KBM-7 (cell line): ENCODE measurements at regions not wholly inside any gene's neighbourhood (a gene's known extent, or its start where the extent isn't known, plus 50 kb on each side); places are given as distances from the start of the nearest gene placed in this dataset.

ENCODE experiments used
- DNase-seq: peaks from one replicate; pipeline ENCODE4 v3.0.0-alpha.2; 2015
- in situ Hi-C: fragments of 300-500 bp; cut with MboI; formaldehyde crosslinking; loops from 2 replicates; pipeline ENCODE4 v1.14.3; 2020; ENCODE audit warnings: low sequenced_read_pairs, low pct_unique_long_range_greater_than_20kb, mixed read lengths

DNA sequence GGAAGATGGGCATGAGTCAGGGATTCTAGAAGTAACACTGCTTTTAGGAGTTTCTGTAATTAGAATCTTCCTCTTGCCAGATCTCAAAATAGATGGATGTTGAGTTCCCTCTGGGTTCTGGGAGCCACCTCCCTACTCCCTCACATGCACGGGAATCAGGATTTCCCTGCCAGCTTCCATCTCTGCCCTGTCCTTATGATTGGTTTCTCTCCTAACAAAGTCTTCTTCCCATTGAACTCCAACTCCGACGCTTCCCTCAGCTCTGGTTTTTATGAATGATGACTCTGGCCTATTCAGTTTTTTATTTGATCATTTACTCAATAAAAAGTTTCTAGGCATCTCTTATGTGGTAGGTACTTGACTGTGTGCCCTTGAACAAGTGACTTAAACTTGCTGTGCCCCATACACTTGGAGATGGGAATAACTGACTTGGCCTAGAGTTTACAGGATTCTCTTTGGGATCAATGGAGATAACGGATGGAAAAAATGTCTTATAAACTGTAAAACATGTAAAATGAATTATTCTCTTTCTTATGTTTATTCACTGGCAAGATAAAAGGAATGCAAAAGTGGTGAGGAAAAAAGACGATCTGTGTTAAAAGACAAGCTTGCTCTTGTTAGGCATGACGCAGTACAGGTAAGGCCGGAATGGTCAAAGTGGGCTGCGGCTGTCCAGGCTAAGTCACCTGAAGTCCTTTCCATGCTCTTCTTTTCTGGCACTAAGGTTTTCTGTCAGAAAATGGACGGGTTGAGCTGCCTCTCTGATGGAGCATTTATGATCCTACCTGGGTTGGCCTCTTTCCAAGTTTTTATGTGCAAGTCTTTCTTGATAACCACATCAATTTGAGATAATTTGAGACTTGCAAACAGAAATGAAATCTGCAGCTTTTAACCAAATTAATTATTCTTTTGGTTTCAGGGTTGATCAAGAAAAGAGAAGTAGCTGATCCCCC lies 199.6 kb downstream of the MYCN start:
- in situ Hi-C loops = no loop called here
- DNase-seq = no peak

DNA sequence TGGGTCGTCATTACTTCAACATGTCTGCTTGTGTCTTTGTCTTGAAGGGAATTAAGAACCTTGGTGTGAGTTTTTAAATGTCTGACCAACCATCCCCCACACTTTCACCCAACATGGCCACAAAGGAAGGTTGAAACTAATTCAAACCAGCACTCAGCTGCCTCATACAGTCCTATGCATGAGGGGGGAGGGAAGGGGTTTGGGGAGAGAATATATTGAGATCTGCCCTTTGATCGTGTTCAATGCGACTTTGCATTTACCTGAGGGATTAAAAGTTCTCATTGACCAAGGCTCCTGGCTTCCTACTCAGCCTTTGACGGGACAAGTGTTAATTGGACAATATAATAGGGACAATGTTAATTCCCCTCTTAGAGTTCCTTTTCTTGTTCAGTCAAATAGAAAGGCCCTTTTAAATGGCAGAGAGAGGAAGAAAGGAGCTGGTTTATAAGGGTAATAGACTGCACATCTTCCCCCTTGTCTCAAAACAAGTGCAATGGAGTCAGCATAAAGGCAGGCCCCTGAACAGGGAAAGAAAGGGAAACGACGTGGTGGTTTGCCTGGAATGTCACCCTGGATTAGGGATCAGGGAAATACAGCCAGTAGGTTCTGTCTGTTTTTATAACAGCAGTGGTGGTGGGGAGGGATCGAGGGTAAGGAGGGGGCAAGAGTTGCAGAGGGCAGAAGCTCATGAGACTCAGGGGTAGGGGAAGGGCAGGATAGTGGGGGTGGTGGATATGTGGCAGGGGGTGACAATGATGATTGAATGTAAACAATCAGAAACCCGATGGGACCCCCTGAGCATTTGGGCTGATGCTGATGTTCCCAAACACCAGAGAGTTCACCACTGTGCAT lies 198.7 kb downstream of the MYCN start:
- DNase-seq = no peak
- in situ Hi-C loops = no loop called here

DNA sequence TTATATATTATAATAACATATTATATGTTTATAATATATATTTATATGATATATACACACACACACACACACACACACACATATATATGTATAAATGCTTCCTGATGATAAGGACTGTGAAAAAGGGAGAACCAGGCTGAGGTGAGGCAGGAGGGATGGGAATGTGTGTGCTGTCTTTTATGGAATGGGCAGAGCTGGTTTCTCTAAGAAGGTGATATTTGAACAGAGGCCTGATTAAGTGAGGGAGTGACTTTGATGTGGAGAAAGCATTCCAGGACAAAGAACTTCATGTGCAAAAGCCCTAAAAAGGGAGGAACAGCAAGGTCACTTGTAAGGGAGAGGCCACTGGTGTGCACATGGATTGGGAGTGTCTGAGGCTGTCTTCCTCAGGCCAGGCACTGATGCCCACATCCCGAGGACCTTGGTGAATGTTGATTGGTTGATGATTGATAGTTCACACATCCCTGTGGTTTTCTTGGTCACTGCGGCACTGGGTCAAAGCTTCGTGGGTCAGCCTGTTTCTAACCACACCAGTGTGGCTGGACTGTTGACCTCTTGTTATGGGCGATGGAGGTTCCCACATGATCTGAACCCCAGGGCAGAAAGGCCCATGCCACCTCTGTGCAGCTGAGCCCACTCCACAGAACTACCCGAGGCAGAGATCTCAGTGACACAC lies 196.9 kb downstream of the MYCN start:
- DNase-seq = no peak
- in situ Hi-C loops = no loop called here

DNA sequence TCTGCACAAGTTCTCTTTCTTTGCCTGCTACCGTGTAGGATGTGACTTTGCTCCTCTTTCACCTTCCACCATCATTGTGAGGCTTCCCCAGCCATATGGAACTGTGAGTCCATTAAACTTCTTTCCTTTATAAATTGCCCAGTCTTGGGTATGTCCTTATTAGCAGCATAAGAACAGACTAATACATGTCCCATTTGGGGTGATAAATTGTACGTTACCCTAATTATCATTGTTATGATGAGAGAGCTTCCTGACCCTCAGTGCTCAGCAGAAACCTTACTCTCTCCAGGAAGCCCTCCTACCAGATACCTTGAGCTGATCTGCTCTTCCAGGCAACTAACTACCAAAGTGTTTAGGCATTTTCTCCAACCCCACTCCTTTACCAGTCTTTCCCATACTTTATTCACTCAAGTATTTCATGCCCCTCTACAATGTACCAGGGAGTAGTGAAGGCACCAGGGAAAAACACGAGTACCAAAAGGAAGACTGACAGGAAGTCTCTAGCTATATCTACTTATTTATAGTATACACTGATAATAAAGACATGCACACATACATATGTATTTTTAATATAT lies 196.2 kb downstream of the MYCN start:
- in situ Hi-C loops = no loop called here
- DNase-seq = no peak

DNA sequence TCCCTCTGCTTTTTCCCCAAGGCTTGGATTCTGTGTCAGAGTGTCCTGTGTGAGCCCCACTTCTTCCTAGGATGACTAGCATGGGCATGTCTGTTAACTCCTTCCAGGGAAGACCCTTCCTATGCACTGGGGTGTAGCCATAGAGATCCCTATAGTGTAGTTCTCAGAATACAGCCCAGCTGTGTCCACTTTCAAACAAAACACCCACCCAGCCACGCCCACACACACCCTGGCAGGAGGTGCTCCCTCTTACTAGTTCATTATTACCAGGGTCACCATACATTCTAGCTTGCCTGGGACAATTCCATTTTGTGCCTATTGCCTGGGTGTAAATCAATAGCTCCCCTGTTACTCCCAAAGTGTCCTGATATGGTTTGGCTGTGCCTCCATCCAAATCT lies 195.6 kb downstream of the MYCN start:
- DNase-seq = no peak
- in situ Hi-C loops = no loop called here

DNA sequence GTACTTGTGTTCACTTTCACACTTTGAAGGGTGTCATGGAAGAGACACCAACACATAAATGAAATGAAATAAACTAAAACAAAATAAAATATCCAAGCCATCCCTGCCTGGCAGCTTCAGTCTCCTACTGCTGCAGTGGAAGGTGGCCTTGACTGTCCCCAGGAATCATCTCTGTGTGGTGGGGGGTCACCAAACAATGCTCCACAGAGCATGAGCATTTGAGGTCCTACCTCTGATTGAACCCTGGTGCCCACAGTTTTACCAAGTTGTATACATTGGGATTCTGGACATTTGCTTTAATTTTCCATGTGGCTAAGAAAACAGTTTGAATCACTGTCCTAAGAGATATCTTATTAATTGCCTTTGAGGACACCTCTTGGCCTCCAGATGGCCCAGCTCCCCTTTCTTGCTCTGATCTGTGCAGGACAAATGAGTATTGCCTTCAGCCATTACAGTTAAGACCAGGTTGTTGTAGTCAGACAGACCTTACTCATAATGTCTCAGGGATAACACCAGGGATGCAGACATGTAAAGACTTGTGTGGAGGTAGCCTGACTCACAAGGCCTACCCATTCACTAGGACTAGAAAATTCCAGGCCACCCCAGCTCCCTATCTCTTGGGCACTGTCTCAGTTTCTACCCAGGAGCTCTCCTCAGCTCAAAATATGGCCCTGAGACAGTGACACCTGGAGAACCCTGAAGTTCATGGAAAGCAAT lies 195.0 kb downstream of the MYCN start:
- in situ Hi-C loops = no loop called here
- no peak for DNase-seq

DNA sequence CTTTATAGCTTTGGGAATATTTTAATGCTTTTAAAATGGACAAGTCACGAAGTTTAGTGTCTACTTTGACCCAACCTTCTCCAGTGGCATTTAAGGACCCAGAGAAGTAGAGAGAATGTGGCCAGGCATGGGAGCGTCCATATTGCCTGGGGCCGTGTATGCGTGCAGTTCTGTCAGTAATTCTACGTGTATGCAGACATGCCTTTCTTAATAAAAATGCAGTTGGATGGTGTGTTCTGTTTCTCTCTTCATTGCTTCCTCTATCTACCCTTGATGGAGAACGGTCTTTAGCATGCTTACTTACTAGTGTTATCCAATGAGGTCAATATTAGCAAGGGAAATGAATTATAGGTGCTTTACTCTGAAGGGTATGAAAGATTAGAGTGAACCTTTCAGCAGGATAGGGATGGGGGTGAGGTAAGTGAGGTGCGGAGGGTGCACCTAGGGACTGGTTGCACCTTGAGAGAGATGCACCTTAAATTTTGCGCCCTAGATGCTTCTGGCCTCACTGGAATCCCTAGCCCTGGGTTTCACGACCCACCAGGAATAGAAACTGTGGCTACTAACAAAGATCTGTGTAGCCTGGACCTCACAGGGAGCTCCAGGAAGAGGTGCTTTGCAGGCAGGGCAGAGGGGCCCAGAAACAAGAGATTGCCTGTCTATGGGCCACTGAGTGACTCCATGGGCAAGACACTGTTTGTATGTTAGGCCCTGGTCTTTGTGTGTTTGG lies 194.3 kb downstream of the MYCN start:
- no peak for DNase-seq
- in situ Hi-C loops = no loop called here

DNA sequence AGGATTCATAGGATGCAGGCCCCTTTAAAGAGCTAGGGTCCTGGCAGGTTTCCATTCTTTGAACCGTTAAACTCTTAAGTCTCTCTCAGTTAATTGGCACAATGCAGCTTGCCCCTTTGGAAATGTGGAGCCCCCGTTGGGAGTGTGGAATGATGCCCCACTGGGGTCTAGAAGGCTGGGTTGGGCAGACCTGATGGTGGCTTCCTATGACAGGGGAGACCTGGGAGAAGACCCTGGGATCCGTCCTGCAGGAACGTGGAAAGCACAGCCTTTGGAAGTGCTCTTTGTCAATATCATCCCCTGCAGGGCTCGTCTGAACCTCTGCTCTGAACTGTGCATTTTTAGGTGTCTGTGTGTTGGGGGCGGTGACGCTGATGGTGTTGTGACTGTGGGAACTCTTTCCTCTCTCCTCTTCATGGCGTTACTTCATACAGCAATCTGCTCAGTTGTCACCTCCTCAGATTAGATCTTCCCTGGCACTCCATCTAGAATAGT lies 190.6 kb downstream of the MYCN start:
- in situ Hi-C loops = no loop called here

DNA sequence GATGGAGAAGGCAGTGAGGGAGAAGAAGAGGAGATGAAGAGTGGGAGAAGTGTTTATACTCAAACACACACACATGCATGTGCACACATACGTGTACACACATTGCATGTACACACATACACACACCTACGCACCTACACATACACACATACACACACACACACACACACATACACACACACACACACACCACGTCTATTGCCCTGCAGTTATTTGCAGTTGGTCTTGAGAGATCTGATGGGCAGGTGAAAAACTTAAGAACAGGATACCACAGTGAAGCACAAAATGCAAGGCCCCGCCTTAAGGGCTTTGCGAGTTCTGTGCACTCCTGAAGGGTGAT lies 190.2 kb downstream of the MYCN start:
- DNase-seq = no peak
- in situ Hi-C loops = no loop called here

More for the DNA sequence above, 190.6 kb downstream of the MYCN start:
- DNase-seq = no peak

DNA sequence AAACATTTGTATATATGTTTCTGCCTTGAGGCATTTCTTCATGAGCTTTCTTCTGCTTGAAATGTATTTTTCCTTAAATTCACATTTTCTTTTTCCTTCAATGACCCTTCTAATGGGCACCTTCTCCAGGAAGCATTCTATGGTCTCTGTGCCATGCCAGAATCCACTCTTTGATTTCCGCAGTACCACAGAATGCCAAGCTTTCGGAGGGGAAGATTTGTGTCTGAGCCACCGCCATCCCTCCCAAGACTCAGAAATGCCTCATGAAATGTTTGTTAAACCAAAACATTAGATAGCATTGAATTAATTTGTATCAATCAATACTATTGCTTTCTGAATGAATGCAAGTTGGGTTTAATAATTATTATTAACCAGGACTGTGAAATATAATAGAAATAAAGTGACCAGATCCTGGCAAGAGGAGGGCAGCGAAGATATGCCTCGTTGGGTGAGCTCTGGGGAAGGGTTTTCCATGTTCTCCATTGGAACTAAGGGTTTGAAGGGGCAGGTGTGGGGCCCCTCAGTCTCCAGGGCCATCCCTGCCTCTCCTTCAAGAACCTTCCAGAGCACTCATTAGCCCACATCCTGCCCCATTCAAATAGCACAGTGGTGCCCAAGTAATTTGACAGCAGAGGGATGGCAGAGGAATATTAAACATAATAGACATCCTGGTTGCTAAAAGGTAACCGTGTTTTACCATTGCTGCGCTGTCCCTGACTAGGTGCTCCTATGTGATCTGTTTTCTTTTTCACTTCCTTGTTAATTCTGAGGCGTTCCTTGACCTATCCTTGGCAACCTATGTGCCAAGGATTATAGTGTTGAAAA lies 189.6 kb downstream of the MYCN start:
- in situ Hi-C loops = no loop called here

DNA sequence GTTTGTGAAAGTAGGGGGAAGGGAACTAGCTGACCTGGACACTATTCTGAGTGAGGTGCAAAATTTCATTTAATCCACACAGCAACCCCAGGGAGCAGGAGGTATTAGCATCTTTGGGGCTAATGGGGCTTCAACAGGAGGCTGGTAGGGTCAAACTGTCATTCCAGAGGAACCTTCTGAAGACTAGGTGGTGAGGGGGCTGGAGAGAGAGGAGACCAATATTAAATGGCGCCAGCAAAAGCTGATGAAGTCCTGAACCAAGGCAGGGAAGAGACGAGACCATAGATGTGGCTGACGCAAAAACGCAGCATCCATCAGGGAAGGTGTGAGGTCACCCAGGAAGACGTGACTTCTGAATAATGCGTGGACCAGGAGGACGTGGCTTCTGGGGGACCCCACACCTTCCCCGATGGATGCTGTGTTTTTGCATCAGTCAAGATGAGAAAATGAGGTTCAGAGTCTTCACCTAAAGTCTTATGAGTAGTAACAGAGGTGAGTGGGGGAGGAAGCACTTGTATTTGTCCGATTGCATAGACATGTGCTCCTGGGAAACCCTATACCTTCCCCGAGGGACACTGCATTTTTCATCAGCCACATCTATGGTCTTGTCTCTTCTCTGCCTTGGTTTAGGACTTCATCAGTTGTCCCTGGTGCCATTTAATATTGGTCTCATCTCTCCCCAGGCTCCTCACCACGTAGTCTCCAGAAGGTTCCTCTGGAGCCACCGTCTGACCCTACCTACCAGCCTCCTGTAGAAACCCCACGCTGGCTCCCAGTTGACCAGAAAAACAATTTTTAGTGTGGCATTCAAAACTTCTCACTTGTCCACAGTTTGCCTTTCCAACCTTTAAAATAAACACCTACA lies 188.6 kb downstream of the MYCN start:
- DNase-seq = no peak
- in situ Hi-C loops = no loop called here

More for the DNA sequence above, 189.6 kb downstream of the MYCN start:
- no peak for DNase-seq

DNA sequence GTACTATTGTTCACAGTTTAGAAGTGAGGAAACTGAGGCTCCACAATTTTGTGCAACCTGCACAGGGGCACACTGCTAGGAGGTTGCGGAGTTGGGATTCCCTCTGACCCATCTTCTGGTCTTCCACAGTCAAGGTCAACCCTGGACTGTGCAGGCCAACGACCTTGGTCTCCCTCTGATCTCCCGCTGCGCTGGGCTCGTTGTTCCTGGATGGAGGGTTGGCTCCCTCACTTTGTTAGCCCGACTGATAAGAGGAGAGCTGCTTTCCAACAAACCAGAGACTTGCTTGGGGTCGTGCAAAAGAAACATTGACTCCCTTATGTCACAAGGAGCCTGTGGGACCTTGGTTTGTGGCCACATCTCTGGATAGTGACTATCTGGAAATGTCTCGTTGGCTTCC lies 187.6 kb downstream of the MYCN start:
- no peak for DNase-seq
- in situ Hi-C loops = no loop called here

DNA sequence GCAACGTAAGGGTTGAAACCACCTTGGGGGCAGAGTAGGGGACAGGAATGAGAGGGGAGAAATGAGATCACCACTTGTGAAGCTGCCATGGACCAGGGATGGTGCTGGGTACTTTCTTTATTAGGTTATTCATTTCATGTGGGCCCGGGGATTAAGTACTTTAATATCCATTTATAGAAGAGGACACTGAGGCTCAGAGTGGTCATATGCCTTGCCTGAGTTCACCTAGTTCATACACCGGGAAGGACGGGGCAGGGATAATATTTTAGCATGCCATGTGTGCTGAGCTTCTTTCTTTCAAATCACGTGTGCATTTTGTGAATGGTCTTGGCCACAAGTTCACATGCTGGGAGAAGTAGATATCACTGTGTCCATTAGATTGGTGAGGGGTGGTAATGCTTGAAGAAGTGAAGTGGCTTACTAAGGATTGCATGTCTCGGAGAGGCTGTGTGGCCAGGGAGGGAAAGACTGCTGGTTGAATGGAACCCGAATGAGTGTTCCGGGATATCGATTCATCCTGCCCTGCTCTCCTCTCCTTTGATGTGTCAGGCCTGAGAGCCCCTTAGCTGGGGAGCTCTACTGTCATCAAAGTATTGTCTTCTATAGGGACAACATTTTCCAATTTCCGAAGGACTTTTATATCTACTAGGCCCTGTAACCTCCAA lies 187.1 kb downstream of the MYCN start:
- no peak for DNase-seq
- in situ Hi-C loops = no loop called here

DNA sequence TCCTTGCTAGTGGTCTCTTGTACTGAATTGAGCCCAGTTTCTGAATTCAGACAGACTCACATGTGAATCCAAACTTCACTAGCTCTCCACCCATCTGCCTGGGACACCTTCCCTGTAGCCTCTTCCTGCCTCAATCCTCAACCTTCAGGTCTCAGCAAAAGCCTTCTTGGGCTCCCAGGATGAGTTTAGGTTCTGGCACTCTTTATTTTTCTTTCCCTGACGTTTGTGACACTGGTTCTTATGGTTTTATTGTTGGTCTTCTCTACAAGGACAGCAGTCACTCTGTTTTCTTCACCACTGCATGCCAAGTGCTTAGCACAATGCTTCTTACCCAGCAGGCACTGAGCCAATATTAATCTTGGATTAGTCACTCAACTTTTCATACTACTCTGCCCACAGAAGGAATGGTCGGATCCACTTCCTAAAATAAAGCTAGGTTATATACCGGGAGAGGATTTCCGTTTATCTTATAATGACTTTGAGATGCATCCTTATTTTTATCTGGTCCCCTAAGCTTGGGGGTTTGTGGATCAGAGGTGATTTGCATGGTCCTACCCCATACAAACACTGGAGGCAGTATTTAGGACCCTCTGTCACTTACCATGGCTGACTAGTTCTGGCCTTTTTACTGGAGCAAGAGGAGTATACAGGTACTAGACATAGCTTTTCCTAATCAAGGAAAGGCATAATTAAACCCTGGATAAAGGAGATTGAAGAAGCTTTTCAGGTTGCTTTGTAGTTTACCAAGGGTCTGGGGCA lies 186.3 kb downstream of the MYCN start:
- DNase-seq = no peak
- in situ Hi-C loops = no loop called here
